HT-29 (cell line): ENCODE measurements at regions not wholly inside any gene's neighbourhood (a gene's known extent, or its start where the extent isn't known, plus 50 kb on each side); places are given as distances from the start of the nearest gene placed in this dataset.
"Not testable (repeated sequence)": the region's sequence is repeated elsewhere in the genome, so short reads cannot be mapped to it uniquely, and the experiment has no call there.

Experiments
- DNase-seq: peaks from one replicate; pipeline ENCODE4 v3.0.0-alpha.2; 2015; ENCODE audit warnings: low spot score

DNA sequence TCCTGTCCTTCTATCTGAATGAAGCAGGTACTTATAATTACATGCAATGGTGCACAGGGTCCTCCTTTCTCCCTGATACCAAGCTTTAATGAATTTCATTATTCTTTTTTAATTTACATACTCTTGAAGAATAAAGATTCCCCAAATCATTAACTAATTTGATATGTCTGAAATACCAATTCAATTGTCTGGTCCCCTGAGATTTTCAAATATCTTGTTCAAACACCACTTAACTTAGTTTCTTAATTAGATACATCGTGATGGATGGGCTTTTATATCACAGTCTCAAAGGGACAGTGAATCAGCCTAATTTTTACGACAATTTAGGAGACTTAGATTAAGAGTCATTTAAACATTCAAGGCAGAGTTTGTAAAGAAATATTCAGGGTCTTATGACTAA is 1054.6 kb downstream of the PLA2G4A start:
- no peak for DNase-seq

GRCh38 chr1:187891993-187892682 is 1063.4 kb downstream of the PLA2G4A start:
- DNase-seq = no peak

DNA sequence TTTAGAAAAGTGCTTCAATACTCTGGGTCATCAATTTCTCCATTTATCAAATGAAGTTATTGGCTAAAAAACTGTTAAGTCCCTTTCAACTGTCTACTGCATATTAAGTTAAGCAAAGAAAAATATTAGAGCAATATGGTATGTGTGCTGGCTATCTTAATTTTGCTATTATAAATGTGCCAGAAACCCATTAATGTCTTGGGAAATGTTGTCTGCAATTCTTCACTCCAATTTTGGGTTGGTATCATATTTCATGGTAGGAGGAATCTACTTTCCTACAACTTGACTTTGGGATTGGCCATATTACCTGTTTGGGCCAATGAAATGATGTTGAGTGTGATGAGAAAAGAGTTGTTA is 1063.9 kb downstream of the PLA2G4A start:
- no peak for DNase-seq

DNA sequence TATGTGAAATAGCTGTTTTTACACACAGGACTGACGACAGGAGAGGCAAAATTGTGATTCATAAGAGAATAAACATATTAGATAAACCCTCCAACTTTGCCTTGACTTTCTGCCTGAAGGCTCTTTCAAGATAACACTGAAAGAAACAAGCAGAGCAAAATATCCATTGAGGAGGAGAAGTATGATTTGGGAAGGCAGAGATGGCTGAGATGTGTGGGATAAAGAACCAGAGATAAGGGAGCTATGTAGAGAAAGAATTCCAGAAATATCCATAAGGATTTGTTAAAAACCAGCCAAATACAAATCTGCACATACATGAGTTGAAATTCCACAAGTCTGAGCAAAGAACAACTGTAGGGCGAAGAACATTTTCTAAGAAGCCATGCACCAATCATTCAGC is 1064.7 kb downstream of the PLA2G4A start:
- DNase-seq = no peak

- no peak for DNase-seq
Measured at GRCh38 chr1:187894349-187894748, 1065.6 kb downstream of the PLA2G4A start.

DNA sequence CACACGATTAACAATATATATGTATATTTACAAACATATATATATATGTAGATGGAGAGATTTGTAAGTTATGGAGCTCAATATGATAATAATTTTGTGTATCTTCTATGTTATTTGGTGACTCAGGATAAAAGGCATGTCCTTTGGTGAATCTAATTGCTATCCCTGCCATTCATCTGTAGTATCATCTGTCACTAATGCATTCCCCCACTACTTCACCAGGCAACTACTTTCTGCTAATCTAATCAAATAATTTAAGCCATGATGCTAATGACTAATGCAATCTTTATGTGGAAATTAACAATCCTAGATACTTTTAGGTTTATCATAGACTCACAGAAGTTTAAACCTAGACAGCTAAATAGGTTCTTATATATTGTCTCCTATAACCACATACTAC is 1074.5 kb downstream of the PLA2G4A start:
- no peak for DNase-seq

GRCh38 chr1:187909382-187909781 is 1080.6 kb downstream of the PLA2G4A start:
- DNase-seq = no peak

DNA sequence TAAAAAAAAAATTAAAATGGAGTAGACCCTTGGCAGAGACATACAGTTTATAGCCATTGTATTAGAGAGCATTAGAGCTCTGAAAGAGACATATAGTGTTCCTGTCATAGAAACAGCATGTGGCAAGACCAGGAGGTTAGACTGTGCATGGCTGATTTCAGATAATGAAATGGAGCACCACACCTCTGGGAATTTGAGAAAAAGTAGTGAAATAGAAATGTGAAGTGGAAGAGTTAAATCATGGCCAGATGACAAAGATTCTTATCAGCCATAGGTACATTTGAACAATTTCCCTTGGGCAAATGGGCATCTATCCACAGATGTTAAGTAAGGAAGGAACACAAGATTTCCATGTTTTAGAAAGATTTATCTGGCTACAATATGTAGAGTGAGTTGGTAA is 1083.1 kb downstream of the PLA2G4A start:
- DNase-seq = no peak

DNA sequence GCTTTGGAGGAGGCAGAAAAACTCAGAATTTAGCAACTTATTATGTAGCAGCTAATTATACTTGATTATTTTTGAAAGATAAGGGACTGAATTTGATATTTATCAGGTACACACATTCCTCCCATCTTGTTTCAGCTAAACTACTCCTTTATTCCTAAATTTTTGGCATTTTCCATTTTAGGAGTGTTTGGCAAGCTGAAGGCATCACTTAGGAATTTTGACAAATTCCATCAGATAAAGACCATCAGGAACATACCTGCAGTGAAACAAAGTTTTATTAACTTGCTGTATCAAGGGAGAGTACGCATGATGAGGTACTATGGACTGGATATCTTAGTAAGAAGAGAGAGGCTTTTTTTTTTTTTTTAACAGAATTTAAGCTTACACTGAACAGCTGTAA is 1092.2 kb downstream of the PLA2G4A start:
- no peak for DNase-seq

DNA sequence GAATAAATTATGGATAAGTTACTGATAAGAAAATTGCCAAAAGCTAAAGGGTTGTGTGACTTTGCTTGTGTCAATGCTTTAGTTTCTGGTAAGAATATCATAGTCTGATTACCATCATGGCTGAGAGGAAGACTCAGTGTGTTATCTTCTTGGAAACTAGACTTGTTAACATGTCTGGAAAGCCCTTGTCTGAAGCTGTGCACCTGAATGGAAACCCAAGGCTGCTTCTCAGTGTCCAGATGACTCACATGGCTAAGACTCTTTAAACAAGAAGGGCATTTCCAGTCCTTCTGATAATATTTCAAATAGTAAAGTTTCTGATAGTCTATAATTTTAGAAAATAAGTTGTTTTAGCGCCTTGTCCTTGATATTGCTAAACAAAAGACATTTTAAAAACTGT is 1092.7 kb downstream of the PLA2G4A start:
- no peak for DNase-seq

- DNase-seq = no peak
Measured at GRCh38 chr1:187922255-187922654, 1093.5 kb downstream of the PLA2G4A start.

- DNase-seq = no peak
Measured at GRCh38 chr1:187924252-187924651, 1095.5 kb downstream of the PLA2G4A start.

GRCh38 chr1:187928288-187928687 is 1099.5 kb downstream of the PLA2G4A start:
- DNase-seq = peak; percentile 42

- DNase-seq = no peak
Measured at GRCh38 chr1:187928696-187929095, 1099.9 kb downstream of the PLA2G4A start.

DNA sequence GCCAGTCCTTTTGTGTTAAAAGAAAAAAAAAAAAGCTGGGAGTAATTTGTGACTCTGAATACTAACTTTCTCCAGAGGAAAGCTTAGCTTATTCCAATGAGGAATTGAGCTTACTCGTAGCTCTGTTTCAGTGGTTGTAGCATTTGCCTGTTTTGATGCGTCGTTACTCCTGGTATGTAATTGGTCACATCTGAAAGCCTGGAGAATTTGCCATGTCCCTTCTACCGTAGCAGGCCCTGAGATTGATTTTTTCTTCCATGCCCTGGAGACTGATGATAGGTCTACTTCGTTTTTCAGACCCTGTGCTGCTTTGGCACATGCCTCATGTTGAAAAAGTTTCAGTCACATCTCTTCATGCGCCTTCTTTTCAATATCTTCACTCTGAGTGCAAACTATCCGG is 1103.0 kb downstream of the PLA2G4A start:
- no peak for DNase-seq

GRCh38 chr1:187933562-187934419 is 1105.0 kb downstream of the PLA2G4A start:
- DNase-seq = no peak

DNA sequence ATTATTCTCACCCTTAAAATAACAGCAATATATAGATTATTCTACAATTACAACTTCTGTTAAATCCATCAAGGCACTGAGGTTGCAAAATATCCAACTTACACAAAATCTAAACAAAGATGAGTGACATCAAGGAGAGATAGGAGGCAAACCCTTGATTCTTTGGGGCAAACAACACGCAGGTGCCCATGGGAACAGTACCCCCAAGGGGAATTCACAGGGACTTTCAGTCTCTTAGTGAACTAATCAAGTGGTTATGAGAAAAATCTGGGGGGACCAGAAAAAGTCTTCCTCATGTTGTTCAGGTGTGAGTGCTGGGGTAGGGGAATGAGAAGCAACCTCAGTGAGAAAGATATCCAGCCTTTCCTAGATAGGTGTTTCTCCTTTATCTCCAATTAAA is 1107.9 kb downstream of the PLA2G4A start:
- DNase-seq = no peak

DNA sequence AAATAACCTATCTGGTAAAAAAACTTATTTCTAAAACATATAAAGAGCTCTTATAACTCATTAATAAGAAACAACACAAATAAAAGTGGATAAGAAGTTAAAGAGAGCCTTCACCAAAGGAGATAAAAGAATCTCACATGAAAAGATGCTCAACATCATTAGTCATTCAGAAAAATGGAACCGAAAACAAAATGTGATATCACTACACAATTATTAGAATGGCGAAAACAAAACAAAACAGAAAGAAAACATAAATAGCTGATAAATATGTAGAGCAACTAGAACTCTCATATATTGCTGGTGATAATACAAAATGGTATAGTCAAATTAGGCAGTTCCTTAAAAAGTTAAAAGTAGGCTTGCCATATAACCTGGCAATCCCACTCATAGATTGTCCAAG is 1109.3 kb downstream of the PLA2G4A start:
- no peak for DNase-seq

DNA sequence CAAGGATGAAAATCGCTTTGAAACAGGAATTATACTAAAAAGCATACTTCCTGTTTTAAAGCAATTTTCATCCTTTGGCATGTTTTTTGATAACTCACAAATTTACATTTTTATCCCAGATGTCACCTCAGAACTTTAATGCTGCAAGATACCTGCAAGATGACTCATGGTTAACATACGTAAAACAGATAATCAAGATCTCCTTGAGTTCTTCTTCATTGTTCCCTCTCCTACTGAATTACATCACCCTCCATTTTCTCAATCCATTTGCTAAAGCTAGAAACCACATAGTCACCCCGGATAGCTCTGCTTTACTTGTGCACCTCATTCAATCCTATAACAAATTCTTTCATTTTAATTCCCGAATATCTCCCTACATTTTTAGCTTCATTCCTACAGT is 1114.2 kb downstream of the PLA2G4A start:
- DNase-seq = no peak

GRCh38 chr1:187943606-187944403 is 1115.1 kb downstream of the PLA2G4A start:
- DNase-seq = no peak

- not testable (repeated sequence) for DNase-seq
Measured at GRCh38 chr1:187946661-187947060, 1117.9 kb downstream of the PLA2G4A start.

DNA sequence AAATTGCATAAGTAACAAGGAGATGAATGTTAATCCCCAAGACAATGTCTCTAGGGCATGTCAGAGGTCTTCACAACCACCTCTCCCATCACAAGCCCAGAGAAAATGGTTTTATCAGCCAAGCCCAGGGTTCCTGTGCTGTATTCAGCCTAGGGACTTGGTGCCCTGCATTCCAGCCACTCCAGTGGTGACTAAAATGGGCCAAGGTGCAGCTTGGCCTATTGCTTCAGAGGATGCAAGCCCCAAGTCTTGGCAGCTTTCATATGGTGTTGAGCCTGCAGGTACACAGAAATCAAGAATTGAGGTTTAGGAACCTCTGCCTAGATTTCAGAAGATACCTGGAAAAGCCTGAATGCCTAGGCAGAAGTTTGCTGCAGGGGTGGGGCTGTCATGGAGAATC is 1118.6 kb downstream of the PLA2G4A start:
- no peak for DNase-seq
